Breast epithelium (tissue), 4 donors: ENCODE measurements at regions not wholly inside any gene's neighbourhood (a gene's known extent, or its start where the extent isn't known, plus 50 kb on each side); places are given as distances from the start of the nearest gene placed in this dataset.

ENCODE experiments used
- DNase-seq, 2 donors: peaks; one replicate each; pipeline ENCODE4 v3.0.0-alpha.2; 2019; ENCODE audit warnings: low spot score in 2 of 2
- H3K27ac ChIP-seq, 2 donors: fragments of 200-600 bp; sonication (generic) in 1 of 2; one replicate each; pipeline ENCODE4 v1.5.1; 2016 to 2019; ENCODE audit warnings: mild to moderate bottlenecking in 1 of 2
- H3K27me3 ChIP-seq, 2 donors: fragments of 200-600 bp; sonication (generic) in 1 of 2; one replicate each; pipeline versions ENCODE4 v1.5.1 to v1.6.0; 2017 to 2019; ENCODE audit warnings: control low read depth in 1 of 2, mild to moderate bottlenecking in 1 of 2
- H3K36me3 ChIP-seq: fragments of 200-600 bp; one replicate; pipeline ENCODE4 v1.5.1; 2019
- H3K4me1 ChIP-seq, 2 donors: fragments of 200-600 bp; sonication (generic); one replicate each; pipeline ENCODE4 v1.5.1; 2016 to 2019; ENCODE audit warnings: control low read depth in 1 of 2
- H3K4me3 ChIP-seq, 3 donors: fragments of 200-600 bp; sonication (generic); 1 replicate in 2 of 3; 2 replicates in 1 of 3; pipeline ENCODE4 v1.5.1; 2016 to 2019; ENCODE audit warnings: mild to moderate bottlenecking in 3 of 3, moderate library complexity in 2 of 3
- H3K9me3 ChIP-seq, 2 donors: fragments of 200-600 bp; sonication (generic) in 1 of 2; one replicate each; pipeline ENCODE4 v1.5.1; 2016 to 2019; ENCODE audit warnings: control low read depth in 1 of 2
- CTCF ChIP-seq, 3 donors: fragments of 450-650 bp; IDR thresholded peaks; one replicate each; pipeline ENCODE4 v1.5.1; 2016 to 2017; ENCODE audit warnings: antibody characterized with exemption in 3 of 3, mild to moderate bottlenecking in 3 of 3, moderate library complexity in 3 of 3
- POLR2A ChIP-seq: fragments of 450-650 bp; IDR thresholded peaks from one replicate; pipeline ENCODE4 v1.6.1; 2016; ENCODE audit warnings: antibody characterized with exemption, mild to moderate bottlenecking, moderate library complexity
- POLR2AphosphoS5 ChIP-seq, 3 donors: sonication (generic); formaldehyde crosslinking; IDR thresholded peaks; one replicate each; pipeline ENCODE4 v1.6.1; 2017; ENCODE audit warnings: antibody characterized with exemption in 3 of 3
- intact Hi-C: fragments of 100-400 bp; cut with DNase I; formaldehyde crosslinking; loops from one replicate; pipeline ENCODE4 v1.15.1; 2023; ENCODE audit warnings: low total_unique reads

GRCh38 chr12:54773593-54773992 lies 80.7 kb upstream of the MUCL1 start:
- Histone ChIP-seq H3K4me3 (no peak overlapping the region), H3K27me3 (no peaks in the 10 kb centered on the region), H3K36me3 (no peaks in the 10 kb centered on the region), H3K4me1 (no peaks in the 10 kb centered on the region), H3K27ac (no peak overlapping the region), H3K9me3 (no peaks in the 10 kb centered on the region)
- no peak for DNase-seq
- intact Hi-C loops, result no loop called here
- TF ChIP-seq POLR2A (no peak), CTCF (IDR thresholded peaks at IDR 0.05) (no peak), POLR2AphosphoS5 (IDR thresholded peaks at IDR 0.05) (no peak)

DNA sequence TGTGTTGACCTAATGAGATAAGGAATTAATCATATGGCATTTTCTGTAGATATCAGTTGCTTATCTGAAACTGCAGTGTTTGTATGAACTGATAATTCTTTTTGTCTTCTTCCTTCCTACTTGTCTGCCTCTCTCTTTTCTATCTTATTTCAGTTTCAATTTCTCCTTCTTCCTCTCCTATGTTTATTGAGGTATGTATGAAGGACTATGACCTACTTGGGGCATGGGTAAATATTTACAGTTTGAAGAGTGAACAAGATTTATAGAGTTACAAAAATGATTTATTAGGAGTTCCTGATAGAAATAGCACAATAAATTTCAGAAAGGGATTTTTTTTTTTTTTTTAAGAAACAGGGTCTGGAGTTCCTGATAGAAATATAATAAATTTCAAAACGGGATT lies 88.7 kb upstream of the MUCL1 start:
- H3K36me3 ChIP-seq, result no peaks in the 10 kb centered on the region
- intact Hi-C loops, result no loop called here
- no peak for TF ChIP-seq POLR2AphosphoS5 (IDR thresholded peaks at IDR 0.05)
- no peaks in the 10 kb centered on the region for H3K9me3 ChIP-seq
- DNase-seq, result no peak
- H3K27ac ChIP-seq, result no peak overlapping the region
- no peaks in the 10 kb centered on the region for H3K27me3 ChIP-seq
- H3K4me1 ChIP-seq, result no peaks in the 10 kb centered on the region
- H3K4me3 ChIP-seq, result no peak overlapping the region

GRCh38 chr12:54762390-54762789 lies 91.9 kb upstream of the MUCL1 start:
- no peaks in the 10 kb centered on the region for H3K9me3 ChIP-seq
- DNase-seq, result no peak
- no peak overlapping the region for H3K27ac ChIP-seq
- H3K4me1 ChIP-seq, result no peaks in the 10 kb centered on the region
- no peaks in the 10 kb centered on the region for H3K27me3 ChIP-seq
- TF ChIP-seq POLR2A, result no peak
- TF ChIP-seq CTCF (IDR thresholded peaks at IDR 0.05), result no peak
- TF ChIP-seq POLR2AphosphoS5 (IDR thresholded peaks at IDR 0.05), result no peak
- intact Hi-C loops, result no loop called here
- no peak overlapping the region for H3K4me3 ChIP-seq
- no peaks in the 10 kb centered on the region for H3K36me3 ChIP-seq

DNA sequence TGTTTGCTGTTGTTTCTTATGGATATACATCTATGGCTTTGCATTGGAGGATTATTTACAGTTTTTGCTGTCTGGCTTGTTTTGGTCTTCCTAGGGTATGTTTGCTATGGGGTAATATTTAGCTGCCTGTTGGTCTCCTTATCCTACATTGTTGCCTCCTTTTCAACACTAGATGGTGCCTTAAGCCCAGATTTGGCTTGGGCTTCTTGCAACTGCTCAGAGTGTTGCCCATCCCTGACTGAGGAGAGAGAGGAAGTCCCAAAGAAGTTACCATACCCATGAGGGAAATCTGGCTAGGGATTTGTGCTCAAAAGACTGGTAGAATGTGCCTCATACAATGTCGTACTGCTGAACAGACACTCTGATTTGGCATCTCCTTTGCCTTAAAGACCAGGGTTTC lies 94.6 kb upstream of the MUCL1 start:
- Histone ChIP-seq H3K4me3 (no peak overlapping the region), H3K27me3 (no peaks in the 10 kb centered on the region), H3K27ac (no peak overlapping the region), H3K9me3 (no peaks in the 10 kb centered on the region), H3K36me3 (no peaks in the 10 kb centered on the region), H3K4me1 (no peaks in the 10 kb centered on the region)
- intact Hi-C loops, result no loop called here
- TF ChIP-seq POLR2AphosphoS5 (IDR thresholded peaks at IDR 0.05), result no peak
- TF ChIP-seq POLR2A, result no peak
- peak in 1 of 3 donors; percentile 41 for TF ChIP-seq CTCF (IDR thresholded peaks at IDR 0.05)
- no peak for DNase-seq

DNA sequence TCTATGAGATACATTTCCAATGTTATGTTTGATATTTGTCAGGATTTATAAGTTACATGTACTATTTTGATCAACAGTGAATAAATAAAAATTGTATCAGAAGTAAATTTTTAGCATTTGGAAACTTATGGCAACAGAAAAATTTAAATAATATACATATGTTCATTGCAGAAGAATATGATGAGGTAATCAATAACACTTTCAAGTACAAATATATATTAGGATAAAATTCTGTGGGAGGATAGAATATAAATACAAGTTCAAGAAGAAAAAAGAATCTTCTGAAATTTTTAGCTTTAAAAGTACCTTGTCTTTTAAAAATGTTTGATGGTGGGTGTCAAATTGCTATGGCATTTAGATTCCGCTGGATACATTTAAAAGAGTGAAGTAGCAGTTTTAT lies 102.8 kb upstream of the MUCL1 start:
- H3K27ac ChIP-seq, result no peak overlapping the region
- no peaks in the 10 kb centered on the region for H3K4me1 ChIP-seq
- no peak for DNase-seq
- no peak for TF ChIP-seq CTCF (IDR thresholded peaks at IDR 0.05)
- no peak for TF ChIP-seq POLR2AphosphoS5 (IDR thresholded peaks at IDR 0.05)
- TF ChIP-seq POLR2A, result no peak
- H3K9me3 ChIP-seq, result no peaks in the 10 kb centered on the region
- no peaks in the 10 kb centered on the region for H3K36me3 ChIP-seq
- H3K27me3 ChIP-seq, result no peaks in the 10 kb centered on the region
- intact Hi-C loops, result no loop called here
- no peak overlapping the region for H3K4me3 ChIP-seq

DNA sequence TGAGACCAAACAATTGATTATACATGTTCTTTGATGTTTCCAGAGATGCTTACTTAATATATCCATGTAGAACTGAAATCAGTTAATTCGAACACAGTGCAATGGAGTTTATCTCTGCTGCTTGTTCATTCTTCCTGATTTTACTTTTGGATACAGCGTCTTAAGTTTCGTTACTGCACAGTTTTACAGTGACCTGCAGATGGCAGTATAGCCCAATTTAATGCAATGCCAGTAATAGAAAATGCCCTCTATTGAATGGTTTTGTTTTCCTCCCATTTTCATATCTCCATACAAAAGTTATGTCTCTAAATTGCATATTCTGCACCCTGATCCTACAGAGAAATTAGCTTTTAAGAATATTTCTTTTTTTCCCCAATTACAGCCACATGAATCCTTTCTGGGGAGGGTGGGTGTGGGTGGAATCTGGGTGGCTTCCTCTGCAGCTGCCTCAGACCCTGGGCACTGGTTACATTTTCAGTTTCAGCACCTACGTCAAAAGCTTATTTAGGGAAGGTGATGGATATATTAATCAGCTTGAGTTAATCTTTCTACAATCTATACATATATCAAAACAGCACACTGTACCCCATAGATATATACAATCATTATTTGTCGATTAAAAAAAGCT lies 101.1 kb upstream of the DCD start:
- no peak for DNase-seq
- Histone ChIP-seq H3K36me3 (no peaks in the 10 kb centered on the region), H3K4me1 (no peaks in the 10 kb centered on the region), H3K9me3 (no peaks in the 10 kb centered on the region), H3K27ac (no peak overlapping the region), H3K27me3 (no peaks in the 10 kb centered on the region), H3K4me3 (no peak overlapping the region)
- intact Hi-C loops, result no loop called here
- peak; percentile 37 to 62 (median 53) for TF ChIP-seq CTCF (IDR thresholded peaks at IDR 0.05)
- TF ChIP-seq POLR2AphosphoS5 (IDR thresholded peaks at IDR 0.05), result no peak
